IMR-90 (cell line): ENCODE measurements at regions not wholly inside any gene's neighbourhood (a gene's known extent, or its start where the extent isn't known, plus 50 kb on each side); places are given as distances from the start of the nearest gene placed in this dataset.

Experiments
- CEBPB ChIP-seq: IDR thresholded peaks from 2 replicates; pipeline ENCODE4 v1.6.1; 2012; ENCODE audit warnings: low read depth, low read length, improper control_type of control experiment
- CTCF ChIP-seq: conservative IDR thresholded peaks from 2 replicates; pipeline ENCODE4 v1.5.1; 2012; ENCODE audit warnings: mild to moderate bottlenecking, low read depth, low read length, improper control_type of control experiment
- ELK1 ChIP-seq: fragments of 150-350 bp; IDR thresholded peaks from 2 replicates; pipeline ENCODE4 v1.6.1; 2016; ENCODE audit warnings: low read depth, mild to moderate bottlenecking, low read length, moderate library complexity, borderline replicate concordance
- FOS ChIP-seq: fragments of 150-350 bp; IDR thresholded peaks from 2 replicates; pipeline ENCODE4 v1.6.1; 2016; ENCODE audit warnings: low read depth, low read length
- MAFK ChIP-seq: IDR thresholded peaks from 2 replicates; pipeline ENCODE4 v1.6.1; 2012; ENCODE audit warnings: low read depth, low read length, improper control_type of control experiment
- MXI1 ChIP-seq: IDR thresholded peaks from 2 replicates; pipeline ENCODE4 v1.6.1; 2012; ENCODE audit warnings: low read depth, mild to moderate bottlenecking, low read length, moderate library complexity, borderline replicate concordance
- POLR2A ChIP-seq: IDR thresholded peaks from 2 replicates; pipeline ENCODE4 v1.6.1; 2012; ENCODE audit warnings: mild to moderate bottlenecking, low read depth, low read length
- RAD21 ChIP-seq: IDR thresholded peaks from 2 replicates; pipeline ENCODE4 v1.6.1; 2012; ENCODE audit warnings: low read length, improper control_type of control experiment
- RCOR1 ChIP-seq: IDR thresholded peaks from 2 replicates; pipeline ENCODE4 v1.6.1; 2012; ENCODE audit warnings: mild to moderate bottlenecking, low read length, improper control_type of control experiment; ENCODE audit not compliant: insufficient replicate concordance
- RFX5 ChIP-seq: IDR thresholded peaks from 2 replicates; pipeline ENCODE4 v1.8.0; 2012; ENCODE audit warnings: low read depth, mild to moderate bottlenecking, low read length, moderate library complexity
- SMC3 ChIP-seq: fragments of 150-350 bp; IDR thresholded peaks from 2 replicates; pipeline ENCODE4 v1.6.1; 2016; ENCODE audit warnings: low read depth, mild to moderate bottlenecking, antibody characterized with exemption, low read length, moderate library complexity

GRCh38 chr12:125528281-125528680, 463.0 kb downstream of the AACS start:
- no peak for TF ChIP-seq CTCF
- no peak for TF ChIP-seq POLR2A
- no peak for TF ChIP-seq MXI1
- no peak for TF ChIP-seq ELK1
- no peak for TF ChIP-seq SMC3
- TF ChIP-seq CEBPB = no peak
- no peak for TF ChIP-seq RAD21
- no peak for TF ChIP-seq MAFK
- TF ChIP-seq FOS = no peak
- TF ChIP-seq RFX5 = no peak
- no peak for TF ChIP-seq RCOR1
